SKM-1 (cell line): ENCODE measurements at regions not wholly inside any gene's neighbourhood (a gene's known extent, or its start where the extent isn't known, plus 50 kb on each side); places are given as distances from the start of the nearest gene placed in this dataset.
"Not testable (repeated sequence)": the region's sequence is repeated elsewhere in the genome, so short reads cannot be mapped to it uniquely, and the experiment has no call there.

Experiments used
- DNase-seq: peaks from one replicate; lab custom pipeline; 2025; ENCODE audit not compliant: unreplicated experiment; lab: John Stamatoyannopoulos, UW

GRCh38 chr14:36418937-36419336 lies 98.5 kb upstream of the MBIP start:
- DNase-seq, result no peak

DNA sequence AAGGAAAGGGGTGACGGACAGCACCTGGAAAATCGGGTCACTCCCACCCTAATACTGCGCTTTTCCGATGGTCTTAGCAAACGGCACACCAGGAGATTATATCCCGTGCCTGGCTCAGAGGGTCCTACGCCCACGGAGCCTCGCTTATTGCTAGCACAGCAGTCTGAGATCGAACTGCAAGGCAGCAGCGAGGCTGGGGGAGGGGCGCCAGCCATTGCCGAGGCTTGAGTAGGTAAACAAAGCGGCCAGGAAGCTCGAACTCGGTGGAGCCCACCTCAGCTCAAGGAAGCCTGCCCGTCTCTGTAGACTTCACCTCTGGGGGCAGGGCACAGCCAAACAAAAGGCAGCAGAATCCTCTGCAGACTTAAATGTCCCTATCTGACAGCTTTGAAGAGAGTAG lies 91.5 kb upstream of the MBIP start:
- DNase-seq, result not testable (repeated sequence)

- DNase-seq, result no peak
Measured at GRCh38 chr14:36408388-36408787, 88.0 kb upstream of the MBIP start.

GRCh38 chr14:36405589-36406274 lies 85.3 kb upstream of the MBIP start:
- no peak for DNase-seq

GRCh38 chr14:36402867-36403266 lies 82.4 kb upstream of the MBIP start:
- no peak for DNase-seq

DNA sequence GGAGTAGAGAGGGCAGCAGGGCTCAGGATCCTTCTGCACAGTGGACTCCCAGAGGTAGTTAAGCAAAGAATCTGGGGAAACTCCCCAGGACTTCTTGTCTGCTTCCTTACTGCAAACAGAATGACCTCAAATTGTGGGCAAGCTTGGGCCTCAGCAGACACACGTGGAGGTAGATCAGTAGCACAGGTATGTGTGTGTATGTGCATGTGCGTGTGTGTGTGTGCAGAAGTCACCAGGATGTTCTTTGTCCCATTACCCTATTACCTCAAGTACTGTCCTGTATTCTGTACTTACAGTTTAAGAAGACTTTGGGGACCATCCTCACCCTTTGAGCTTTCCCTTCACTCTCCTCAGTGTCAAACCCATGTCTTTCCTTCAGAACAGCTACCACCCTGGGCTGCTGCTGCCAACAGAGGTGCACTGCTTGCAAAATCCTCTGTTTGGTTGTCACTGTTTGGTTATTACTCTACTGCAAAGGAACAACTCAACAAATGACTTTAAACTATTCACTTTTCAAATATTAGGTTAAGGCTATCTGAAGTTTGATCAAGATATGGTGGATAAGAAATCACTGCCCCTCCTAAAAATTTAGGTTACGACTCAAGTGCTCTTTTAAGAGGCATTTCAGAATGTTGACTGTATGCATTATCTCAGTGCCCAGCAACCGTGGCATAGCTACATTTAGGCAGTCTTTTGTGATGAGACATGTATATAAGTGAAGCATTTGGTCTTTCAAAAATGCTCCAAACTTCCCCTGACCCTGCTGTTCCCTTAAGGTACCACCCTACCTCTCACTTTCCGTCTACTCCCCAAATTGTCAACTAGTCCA lies 78.2 kb upstream of the MBIP start:
- DNase-seq, result no peak

DNA sequence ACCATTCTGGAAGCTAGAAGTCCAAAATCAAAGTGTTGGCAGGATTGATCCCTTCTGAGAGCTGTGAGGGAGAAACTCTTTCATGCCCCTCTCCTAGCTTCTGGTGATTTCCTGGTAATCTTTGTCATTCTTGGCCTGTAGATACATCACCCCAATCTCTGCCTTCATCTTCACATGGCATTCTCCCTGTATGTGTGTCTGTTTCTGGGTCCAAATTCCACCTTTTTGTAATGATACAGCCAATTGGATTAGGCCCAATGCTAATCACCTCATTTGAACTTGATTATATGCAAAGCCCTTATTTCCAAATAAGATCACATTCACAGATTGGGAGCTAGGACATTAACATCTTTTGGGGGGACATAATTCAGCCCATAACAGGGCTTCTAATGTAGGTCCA lies 76.9 kb upstream of the MBIP start:
- DNase-seq, result no peak

DNA sequence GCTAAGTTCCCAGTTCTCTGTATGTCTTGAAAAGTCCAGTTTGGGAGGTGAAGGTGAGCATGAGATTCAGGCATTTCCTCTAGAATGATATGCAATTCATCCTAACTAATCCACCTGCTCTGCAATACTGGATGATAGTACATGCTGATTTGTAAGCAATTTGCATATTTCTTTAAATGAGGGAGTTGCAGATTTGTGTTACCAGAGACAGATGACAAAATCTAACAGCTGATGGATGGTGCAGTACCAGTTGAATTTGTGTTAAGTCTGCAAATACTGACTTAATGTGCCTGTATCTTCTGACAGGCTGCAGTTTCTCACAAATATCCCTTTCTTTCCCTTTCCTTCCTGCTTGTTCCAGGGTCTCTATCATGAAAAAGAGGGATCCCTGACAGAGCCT lies 76.4 kb upstream of the MBIP start:
- no peak for DNase-seq

DNA sequence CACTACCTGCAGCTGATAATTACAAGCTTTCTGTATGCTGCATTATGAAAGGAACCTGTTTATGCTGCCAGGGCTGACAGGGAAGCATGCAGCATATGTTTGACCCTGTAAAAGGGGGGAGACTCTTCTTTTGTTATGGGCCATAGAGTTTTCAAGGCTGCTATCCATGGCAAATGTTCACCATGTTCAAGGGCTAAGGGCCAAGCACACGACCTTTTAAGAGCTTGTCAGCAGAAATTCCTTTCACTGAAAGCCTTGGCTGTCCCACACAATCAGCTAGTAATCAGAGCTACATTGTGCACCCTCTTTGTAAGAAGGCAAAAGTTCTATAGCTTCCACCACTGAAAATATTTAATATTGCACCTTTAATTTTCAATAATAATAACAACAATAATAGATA lies 74.2 kb upstream of the MBIP start:
- no peak for DNase-seq

DNA sequence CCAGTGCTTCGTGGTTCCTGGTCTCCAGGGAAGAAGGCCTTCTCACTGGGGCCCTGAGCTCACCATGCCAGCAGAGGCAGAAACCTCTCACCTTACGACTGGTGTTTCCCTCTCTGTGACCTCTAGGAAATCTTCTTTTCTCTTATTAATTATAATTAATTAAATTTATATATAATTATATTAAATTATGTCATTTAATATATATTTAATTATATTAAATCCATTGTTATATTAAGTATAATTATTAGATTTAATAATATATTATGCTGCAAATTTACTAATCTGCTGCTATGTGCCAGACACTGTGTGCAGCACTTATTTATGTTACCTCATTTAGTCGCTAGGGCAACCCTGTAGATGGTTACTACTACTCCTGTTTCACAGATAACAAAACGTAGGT lies 70.3 kb upstream of the MBIP start:
- no peak for DNase-seq

- DNase-seq, result no peak
Measured at GRCh38 chr14:36383767-36384431, 63.5 kb upstream of the MBIP start.

- peak; percentile 10 for DNase-seq
Measured at GRCh38 chr14:36373982-36374673, 53.7 kb upstream of the MBIP start.
